GM18520 (cell line): ENCODE measurements at regions not wholly inside any gene's neighbourhood (a gene's known extent, or its start where the extent isn't known, plus 50 kb on each side); places are given as distances from the start of the nearest gene placed in this dataset.
"Not testable (repeated sequence)": the region's sequence is repeated elsewhere in the genome, so short reads cannot be mapped to it uniquely, and the experiment has no call there.

Source experiments
- ATAC-seq: cut with Tn5 transposase; IDR thresholded peaks from one replicate; pipeline ENCODE4 v1.9.1; 2021; ENCODE audit not compliant: unreplicated experiment

- ATAC-seq = no peak
Observed at GRCh38 chr7:96921231-96921630, 84.1 kb upstream of the DLX6 start.

DNA sequence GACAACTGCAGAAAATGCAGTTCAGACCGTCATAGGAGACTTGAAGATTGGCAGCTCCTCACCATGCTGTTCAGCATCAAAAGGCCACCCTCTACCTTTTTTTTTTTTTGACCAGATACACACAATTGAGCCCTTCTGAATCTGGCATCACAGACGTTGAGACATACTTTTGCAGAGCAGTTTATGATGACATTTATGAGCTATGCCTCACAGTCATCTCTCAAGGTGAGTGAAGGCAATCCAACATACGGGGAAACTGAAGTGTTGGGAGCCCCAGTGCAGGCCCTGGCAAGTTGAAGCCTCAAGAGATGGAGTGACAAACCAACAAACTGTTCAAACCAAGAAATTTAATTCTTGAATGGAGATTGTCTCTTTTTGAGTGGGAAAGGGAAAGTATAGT lies 83.6 kb upstream of the DLX6 start:
- no peak for ATAC-seq

DNA sequence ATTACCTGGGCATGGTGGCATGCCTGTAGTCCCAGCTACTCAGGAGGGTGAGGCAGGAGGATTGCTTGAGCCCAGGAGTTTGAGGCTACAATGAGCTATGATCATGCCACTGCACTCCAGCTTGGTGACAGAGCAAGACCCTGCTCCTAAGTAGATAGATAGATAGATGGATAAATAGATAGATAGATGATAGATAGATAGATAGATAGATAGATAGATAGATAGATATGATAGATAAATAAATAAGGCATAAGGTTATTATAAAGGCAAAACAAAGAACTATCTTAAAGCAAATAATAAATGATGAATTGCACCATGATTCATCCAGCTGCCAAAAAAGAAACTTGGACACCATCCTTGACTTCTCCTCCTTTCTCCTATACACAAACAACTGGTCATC lies 82.0 kb upstream of the DLX6 start:
- not testable (repeated sequence) for ATAC-seq

- ATAC-seq = no peak
Observed at GRCh38 chr7:96927131-96927530, 78.2 kb upstream of the DLX6 start.

DNA sequence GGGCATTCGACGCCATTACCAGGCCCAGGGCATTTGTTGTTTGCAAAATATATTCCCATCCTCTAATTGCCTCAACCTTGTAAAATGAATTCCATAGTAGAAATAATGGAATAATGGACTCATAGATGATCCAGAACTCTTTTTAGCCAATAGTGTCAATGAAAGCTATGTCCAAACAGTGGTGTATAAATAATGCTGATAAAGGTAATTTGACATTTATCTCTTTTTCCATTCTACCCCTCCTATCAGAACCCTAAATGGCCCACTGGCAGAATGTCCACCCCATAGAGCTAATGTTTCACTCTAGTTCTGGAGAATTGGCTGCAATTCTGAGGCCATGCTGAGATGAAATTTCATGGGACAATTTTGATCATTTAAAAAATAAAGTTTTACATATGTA lies 76.4 kb upstream of the DLX6 start:
- ATAC-seq = no peak

DNA sequence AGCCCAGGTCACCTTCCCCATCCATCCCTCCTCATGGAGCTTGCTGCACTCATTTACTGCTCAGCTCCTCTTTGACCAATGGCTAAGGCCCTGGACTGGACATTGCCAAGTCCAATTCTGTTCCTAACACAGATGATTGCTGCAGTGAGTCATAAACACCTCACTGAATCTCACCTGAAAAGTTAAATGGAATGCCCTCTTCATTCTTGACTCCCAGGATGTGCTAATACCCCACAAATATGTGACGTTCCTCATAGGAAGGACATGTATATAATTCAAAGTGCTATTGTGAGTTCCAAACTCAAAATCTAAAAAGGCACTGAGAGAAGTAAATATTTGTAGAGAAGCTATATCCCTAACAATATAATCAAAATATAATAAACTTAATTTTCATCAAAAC lies 73.5 kb upstream of the DLX6 start:
- no peak for ATAC-seq

GRCh38 chr7:96933067-96933645 lies 72.2 kb upstream of the DLX6 start:
- no peak for ATAC-seq

DNA sequence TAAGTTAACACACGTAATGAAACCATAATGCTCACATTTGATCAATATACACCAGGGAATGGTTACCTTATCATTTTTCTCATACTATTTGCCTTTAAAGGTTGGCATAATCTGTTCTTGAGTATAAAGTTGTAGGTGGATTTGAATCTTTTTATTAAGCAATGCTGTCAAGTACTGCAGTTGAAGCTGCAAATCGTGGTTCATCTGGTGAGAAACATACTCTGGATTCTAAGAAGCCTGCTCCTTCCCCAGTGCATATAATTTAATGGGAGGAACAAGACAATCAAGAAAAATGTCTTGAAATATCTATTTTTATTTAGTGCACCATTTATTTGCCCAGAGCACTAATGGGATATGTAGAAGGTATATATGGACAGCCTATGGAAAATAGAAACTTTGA lies 68.7 kb upstream of the DLX6 start:
- no peak for ATAC-seq

- ATAC-seq = no peak
Observed at GRCh38 chr7:96942112-96942511, 63.2 kb upstream of the DLX6 start.

- ATAC-seq = no peak
Observed at GRCh38 chr7:96949766-96950165, 55.6 kb upstream of the DLX6 start.

DNA sequence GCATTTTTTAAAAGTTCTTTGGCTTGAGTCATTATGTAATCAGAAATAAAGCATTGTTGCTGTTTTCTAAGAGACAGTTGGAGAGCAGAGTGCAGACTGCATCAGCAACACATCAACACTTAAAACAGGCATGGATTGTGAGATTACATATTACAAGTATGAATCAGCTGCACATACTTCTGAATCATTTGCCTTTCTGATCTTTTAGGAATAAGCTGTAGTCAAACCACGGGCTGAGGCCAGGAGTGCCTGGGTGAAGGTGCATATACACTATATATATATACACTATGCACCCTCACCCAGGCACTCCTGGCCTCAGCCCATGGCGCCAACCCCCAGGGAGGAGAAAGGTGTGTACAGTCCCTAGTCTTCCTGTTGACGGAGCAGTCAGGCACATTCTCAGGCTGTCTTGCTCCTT lies 52.4 kb upstream of the DLX6 start:
- ATAC-seq = no peak

DNA sequence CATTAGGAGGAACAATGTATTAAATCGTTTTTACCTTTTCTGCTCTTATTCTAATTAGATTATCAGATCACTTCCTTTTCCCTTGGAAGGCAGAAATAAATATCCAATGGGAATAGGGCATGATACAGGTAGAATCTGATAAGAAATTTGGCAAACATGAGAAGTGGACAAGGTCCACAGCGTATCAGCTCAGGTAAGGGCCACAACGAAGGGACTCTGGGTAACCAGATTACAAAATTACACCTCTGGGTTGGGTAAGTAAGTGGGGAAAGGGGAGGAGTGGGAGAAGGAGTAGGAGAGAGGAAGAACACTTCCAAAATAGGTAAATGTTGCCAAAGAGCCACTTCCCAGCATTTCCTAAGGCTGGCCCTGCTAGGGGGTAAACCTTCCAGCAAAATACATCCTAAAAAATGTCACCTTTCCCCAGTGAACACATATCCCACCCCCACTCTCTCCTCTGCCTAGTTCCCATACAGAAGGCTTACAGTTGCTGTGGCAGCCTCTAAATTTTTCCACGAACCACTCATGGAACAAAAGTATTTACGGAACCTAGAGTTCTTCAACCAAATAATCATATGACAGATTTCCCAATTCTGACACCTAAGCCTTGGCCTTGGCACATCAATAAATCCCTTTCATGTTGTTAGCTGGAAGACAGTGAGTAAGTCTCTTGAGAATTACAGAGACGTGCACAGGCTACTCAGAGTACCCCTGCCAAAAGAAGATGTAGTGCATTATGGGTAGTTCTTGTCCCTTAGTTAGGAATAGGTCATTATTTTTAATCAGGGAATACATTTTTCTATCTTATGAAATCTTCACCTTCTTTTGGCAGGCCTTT lies 51.5 kb upstream of the DLX6 start:
- no peak for ATAC-seq
